ENCODE measurements at regions not wholly inside any gene's neighbourhood (a gene's known extent, or its start where the extent isn't known, plus 50 kb on each side); places are given as distances from the start of the nearest gene placed in this dataset. TPM values are rescaled to one million over a fixed set of nuclear protein-coding genes. Genes with fewer than 3 reads are reported as not detected.
"Not testable (repeated sequence)": the region's sequence is repeated elsewhere in the genome, so short reads cannot be mapped to it uniquely, and the experiment has no call there.

DNA sequence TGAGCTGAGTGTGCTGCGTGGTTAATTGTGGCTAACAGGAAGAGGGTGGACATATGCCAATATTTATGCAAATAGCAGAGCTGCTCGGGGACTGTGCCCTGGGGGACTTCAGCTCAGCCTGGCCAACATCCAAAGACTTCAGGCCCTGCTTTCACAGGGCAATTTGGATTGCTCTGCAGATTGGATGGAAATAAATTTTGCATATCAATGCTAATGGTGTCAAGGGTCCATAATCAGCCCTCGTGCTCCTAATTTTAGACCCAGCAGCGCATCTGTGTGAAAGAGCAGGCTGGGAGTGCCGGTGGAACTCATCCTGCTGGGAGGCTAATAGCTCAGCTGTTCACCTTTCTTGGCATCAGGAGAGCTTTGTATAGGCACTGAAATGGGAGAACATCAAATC, 270.1 kb downstream of the TCERG1L start:
- H3K9me3 ChIP-seq: no peaks in the 10 kb centered on the region
- intact Hi-C loops (cut with DNase I): no loop called here
- DNase-seq: no peak
- H3K36me3 ChIP-seq: no peaks in the 10 kb centered on the region
- TF ChIP-seq CTCF (IDR thresholded peaks at IDR 0.05): no peak
- H3K27ac ChIP-seq: no peak overlapping the region
- no peak overlapping the region for H3K4me3 ChIP-seq
- no peaks in the 10 kb centered on the region for H3K27me3 ChIP-seq
- H3K9ac ChIP-seq (ENCODE audit: low read depth in 2 of 2, low read length in 2 of 2): no peak overlapping the region
- no peaks in the 10 kb centered on the region for H3K4me1 ChIP-seq

DNA sequence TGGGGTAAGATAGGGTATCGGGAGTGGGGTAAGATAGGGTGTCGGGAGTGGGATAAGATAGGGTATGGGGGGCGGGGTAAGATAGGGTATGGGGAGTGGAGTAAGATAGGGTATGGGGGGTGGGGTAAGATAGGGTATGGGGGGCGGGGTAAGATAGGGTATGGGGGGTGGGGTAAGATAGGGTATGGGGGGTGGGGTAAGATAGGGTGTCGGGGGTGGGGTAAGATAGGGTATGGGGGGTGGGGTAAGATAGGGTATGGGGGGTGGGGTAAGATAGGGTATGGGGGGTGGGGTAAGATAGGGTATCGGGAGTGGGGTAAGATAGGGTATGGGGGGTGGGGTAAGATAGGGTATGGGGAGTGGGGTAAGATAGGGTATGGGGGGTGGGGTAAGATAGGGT, 269.5 kb downstream of the TCERG1L start:
- H3K36me3 ChIP-seq; H3K27ac ChIP-seq; H3K4me1 ChIP-seq; H3K27me3 ChIP-seq; intact Hi-C loops (cut with DNase I); DNase-seq; H3K4me3 ChIP-seq; H3K9me3 ChIP-seq; H3K9ac ChIP-seq (ENCODE audit: low read depth in 2 of 2, low read length in 2 of 2): not testable (repeated sequence)

Small RNA genes lying in the stretch of these regions (microRNA-seq; reads per million reads assigned to microRNA genes)
- not detected for gene MIR378C
